Gastroesophageal sphincter (tissue), 4 donors: ENCODE measurements at regions not wholly inside any gene's neighbourhood (a gene's known extent, or its start where the extent isn't known, plus 50 kb on each side); places are given as distances from the start of the nearest gene placed in this dataset.

Experiments used
- ATAC-seq: fragments of 150-250 bp; one replicate; pipeline ENCODE4 v1.9.1; 2016; ENCODE audit warnings: mild to moderate bottlenecking, moderate library complexity
- H3K27ac ChIP-seq, 4 donors: fragments of 200-600 bp; sonication (generic) in 3 of 4; 1 replicate in 3 of 4; 2 replicates in 1 of 4; pipeline ENCODE4 v1.5.1; 2016 to 2019
- H3K27me3 ChIP-seq: fragments of 200-600 bp; sonication (generic); one replicate; pipeline ENCODE4 v1.5.1; 2019
- H3K36me3 ChIP-seq, 2 donors: fragments of 200-600 bp; sonication (generic); one replicate each; pipeline ENCODE4 v1.5.1; 2019; ENCODE audit warnings: control low read depth in 1 of 2
- H3K4me1 ChIP-seq, 3 donors: fragments of 200-600 bp; sonication (generic); 1 replicate in 2 of 3; 2 replicates in 1 of 3; pipeline ENCODE4 v1.5.1; 2016 to 2019; ENCODE audit warnings: control low read depth in 2 of 3
- H3K4me3 ChIP-seq, 2 donors: fragments of 200-600 bp; sonication (generic); one replicate each; pipeline ENCODE4 v1.5.1; 2019; ENCODE audit warnings: mild to moderate bottlenecking in 1 of 2, moderate library complexity in 1 of 2
- H3K9me3 ChIP-seq, 3 donors: fragments of 200-600 bp; sonication (generic); one replicate each; pipeline ENCODE4 v1.5.1; 2017 to 2019; ENCODE audit warnings: control low read depth in 2 of 3
- EP300 ChIP-seq: sonication (generic); formaldehyde crosslinking; IDR thresholded peaks from one replicate; pipeline ENCODE4 v1.6.1; 2017; ENCODE audit warnings: antibody characterized with exemption, mild to moderate bottlenecking
- POLR2A ChIP-seq, 2 donors: fragments of 450-650 bp; IDR thresholded peaks; one replicate each; pipeline ENCODE4 v1.6.1; 2017; ENCODE audit warnings: antibody characterized with exemption in 2 of 2, mild to moderate bottlenecking in 2 of 2, moderate library complexity in 1 of 2
- POLR2AphosphoS5 ChIP-seq: sonication (generic); formaldehyde crosslinking; IDR thresholded peaks from one replicate; pipeline ENCODE4 v1.6.1; 2017; ENCODE audit warnings: antibody characterized with exemption
- WGBS, 2 donors: methylation state at CpG; one replicate each; pipeline ENCODE4 v1.1.5; 2018; ENCODE audit warnings: low coverage in 1 of 2; 5-methylcytosine and 5-hydroxymethylcytosine counted together
- TF ChIP-seq, protein P1 (sequence below), 4 experiments: fragments of 200-600 bp in 2 of 4; fragments of 450-650 bp in 2 of 4; sonication (generic) in 1 of 4; IDR thresholded peaks; one replicate each; pipeline ENCODE4 v1.5.1; 2017 to 2019; ENCODE audit warnings: antibody characterized with exemption in 4 of 4, mild to moderate bottlenecking in 2 of 4, moderate library complexity in 2 of 4

DNA sequence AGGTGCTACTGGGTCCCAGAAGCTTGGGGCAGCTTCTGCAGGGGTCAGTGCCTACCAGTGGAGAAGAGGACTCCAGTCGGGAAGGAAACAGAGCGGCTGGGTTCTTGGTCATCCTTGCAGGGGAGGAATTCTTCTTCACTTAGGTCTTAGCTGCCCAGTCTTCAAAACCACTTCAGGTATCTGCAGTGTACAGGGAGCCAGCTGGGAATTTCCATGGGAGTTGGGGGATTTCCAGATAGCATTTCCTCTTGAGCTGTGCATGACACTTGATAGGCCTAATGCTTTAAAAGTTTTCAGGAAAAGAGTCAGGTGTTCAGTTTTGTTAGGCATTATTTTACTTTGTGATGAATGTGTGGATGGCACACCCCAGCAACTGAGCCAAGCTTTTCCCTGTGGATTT is 58.1 kb upstream of the ENPP6 start:
- WGBS, 2 donors: 83% methylated on average over 2 of the region's 2 CpGs; no CpG with 5 or more reads in 1 of the 2 donors

DNA sequence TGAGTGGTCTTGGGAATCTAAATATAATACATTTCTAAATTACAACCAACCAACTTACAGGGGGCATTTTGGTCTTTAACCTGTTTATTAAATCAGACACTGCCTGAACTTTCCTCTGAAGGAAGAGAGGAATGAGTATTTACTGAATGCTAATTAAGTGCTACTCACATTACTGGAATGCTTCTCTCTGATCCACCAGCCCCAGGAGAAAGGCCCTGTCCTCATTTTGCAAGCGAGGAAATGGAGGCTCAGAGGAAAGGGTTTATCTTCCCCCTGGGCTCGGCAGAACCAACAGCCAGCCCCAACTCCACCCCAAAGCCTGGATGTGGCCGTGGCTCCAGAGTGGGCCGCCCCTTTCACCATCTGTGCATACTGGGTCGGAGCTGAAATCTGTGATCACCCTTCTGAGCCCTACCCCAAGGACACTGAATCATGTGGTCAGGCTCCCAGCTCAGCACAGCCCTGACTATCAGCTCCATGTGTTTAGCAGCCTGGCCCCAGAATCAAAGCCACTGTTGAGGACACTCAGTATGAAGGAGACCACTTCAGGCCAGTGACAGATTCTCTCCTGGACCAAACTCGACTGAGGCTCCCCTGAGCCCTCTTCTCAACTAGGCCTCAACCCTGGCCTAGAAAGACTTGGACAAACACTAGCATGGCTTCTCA is 56.7 kb upstream of the ENPP6 start:
- 80 to 90% methylated on average over 1 to 4 of the region's 6 CpGs for WGBS, 2 donors
- ATAC-seq: no peak
- no peak overlapping the region for H3K27ac ChIP-seq
- TF ChIP-seq EP300 (no peak), POLR2AphosphoS5 (no peak), POLR2A (IDR thresholded peaks at IDR 0.05) (no peak)
- TF ChIP-seq, protein P1, sequence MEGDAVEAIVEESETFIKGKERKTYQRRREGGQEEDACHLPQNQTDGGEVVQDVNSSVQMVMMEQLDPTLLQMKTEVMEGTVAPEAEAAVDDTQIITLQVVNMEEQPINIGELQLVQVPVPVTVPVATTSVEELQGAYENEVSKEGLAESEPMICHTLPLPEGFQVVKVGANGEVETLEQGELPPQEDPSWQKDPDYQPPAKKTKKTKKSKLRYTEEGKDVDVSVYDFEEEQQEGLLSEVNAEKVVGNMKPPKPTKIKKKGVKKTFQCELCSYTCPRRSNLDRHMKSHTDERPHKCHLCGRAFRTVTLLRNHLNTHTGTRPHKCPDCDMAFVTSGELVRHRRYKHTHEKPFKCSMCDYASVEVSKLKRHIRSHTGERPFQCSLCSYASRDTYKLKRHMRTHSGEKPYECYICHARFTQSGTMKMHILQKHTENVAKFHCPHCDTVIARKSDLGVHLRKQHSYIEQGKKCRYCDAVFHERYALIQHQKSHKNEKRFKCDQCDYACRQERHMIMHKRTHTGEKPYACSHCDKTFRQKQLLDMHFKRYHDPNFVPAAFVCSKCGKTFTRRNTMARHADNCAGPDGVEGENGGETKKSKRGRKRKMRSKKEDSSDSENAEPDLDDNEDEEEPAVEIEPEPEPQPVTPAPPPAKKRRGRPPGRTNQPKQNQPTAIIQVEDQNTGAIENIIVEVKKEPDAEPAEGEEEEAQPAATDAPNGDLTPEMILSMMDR (IDR thresholded peaks at IDR 0.05): no peak
- H3K9me3 ChIP-seq: peaks cover 0 to 11% (median 0%) of the 10 kb centered on the region in 3 donors
- H3K27me3 ChIP-seq: no peaks in the 10 kb centered on the region
- H3K4me1 ChIP-seq: no peaks in the 10 kb centered on the region
- H3K4me3 ChIP-seq: no peak overlapping the region
- H3K36me3 ChIP-seq: no peaks in the 10 kb centered on the region

More for the DNA sequence above, 58.1 kb upstream of the ENPP6 start:
- H3K9me3 ChIP-seq: peaks cover 0 to 11% (median 0%) of the 10 kb centered on the region in 3 donors
- no peaks in the 10 kb centered on the region for H3K4me1 ChIP-seq
- H3K27ac ChIP-seq: no peak overlapping the region
- TF ChIP-seq POLR2AphosphoS5 (no peak), POLR2A (IDR thresholded peaks at IDR 0.05) (no peak), EP300 (no peak)
- no peak for ATAC-seq
- no peaks in the 10 kb centered on the region for H3K36me3 ChIP-seq
- no peaks in the 10 kb centered on the region for H3K27me3 ChIP-seq
- no peak overlapping the region for H3K4me3 ChIP-seq

DNA sequence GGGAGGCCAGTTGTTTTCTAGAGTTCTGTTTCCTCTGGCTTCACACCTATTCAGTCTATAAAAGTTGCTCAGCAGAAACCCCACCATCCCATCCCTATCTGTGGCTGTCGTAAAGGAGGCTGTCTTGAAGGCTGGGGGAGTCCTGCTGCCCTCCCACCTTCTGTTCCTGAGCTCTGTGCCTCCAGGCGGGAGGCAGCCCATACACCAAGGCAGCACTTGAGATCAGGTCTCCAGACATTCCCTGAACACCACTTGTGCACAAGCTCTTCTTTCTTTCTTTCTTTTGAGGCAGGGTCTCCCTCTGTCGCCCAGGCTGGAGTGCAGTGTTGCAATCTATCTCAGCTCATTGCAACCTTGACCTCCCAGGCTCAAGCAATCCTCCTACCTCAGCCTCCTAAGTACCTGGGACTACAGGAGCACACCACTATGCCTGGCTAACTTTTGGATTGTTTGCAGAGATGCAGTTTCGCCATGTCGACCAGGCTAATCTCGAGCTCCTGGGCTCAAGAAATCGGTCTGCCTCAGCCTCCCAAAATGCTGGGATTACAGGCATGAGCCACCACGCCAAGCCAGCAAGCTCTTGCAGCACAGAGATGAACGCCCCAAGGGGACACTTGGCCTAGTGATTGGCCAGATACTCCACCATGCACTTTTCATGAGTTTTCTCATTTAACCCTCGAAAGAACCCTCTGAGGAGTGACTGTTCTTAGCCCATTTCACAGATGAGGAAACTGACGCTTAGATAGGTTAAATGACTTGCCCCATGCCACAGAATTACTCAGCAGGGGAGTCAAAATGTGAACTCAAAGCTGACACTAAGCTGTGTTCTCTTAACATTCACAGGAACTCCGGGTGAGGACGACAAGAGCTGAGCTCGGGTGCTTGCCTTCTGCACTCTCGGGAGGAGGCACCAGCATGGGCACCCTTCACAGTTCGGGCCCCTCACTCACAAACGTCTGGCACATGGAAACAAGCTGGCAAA is 55.8 kb upstream of the ENPP6 start:
- WGBS, 2 donors: 72 to 79% methylated on average over 6 to 7 of the region's 17 CpGs
- Histone ChIP-seq H3K27ac (no peak overlapping the region), H3K9me3 (peaks cover 0 to 11% (median 0%) of the 10 kb centered on the region in 3 donors), H3K4me1 (no peaks in the 10 kb centered on the region), H3K4me3 (no peak overlapping the region), H3K27me3 (no peaks in the 10 kb centered on the region), H3K36me3 (no peaks in the 10 kb centered on the region)
- TF ChIP-seq EP300 (no peak), POLR2A (IDR thresholded peaks at IDR 0.05) (no peak), POLR2AphosphoS5 (no peak)
- TF ChIP-seq, protein P1 (IDR thresholded peaks at IDR 0.05): no peak
- no peak for ATAC-seq

DNA sequence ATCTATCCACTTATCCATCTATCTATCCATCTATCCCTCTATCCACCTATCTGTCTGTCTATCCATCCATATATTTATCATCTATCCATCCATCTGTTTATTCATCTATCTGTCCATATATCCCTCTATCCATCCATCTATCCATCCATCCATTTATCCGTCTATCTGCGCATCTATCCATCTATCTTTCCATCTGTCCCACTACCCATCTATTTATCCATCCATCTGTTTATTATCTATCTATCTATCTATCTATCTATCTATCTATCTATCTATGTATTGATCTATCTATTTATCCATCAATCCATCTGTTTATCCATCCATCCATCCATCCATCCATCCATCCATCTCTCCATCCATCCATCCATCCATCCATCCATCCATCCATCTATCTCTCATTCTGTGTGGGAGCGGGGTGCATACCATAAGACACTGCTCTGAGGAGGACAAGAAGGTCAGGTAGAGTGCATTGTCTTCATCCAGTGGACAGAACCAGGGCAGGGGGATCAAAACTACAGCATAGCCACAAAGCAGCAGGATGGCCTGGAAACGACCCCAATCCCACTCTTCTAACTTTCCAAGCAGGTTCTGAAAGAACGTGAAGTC is 53.2 kb upstream of the ENPP6 start:
- Histone ChIP-seq H3K27me3 (no peaks in the 10 kb centered on the region), H3K9me3 (no peaks in the 10 kb centered on the region), H3K4me3 (no peak overlapping the region), H3K27ac (no peak overlapping the region), H3K4me1 (no peaks in the 10 kb centered on the region), H3K36me3 (no peaks in the 10 kb centered on the region)
- 79 to 89% methylated on average over 3 to 5 of the region's 5 CpGs for WGBS, 2 donors
- no peak for TF ChIP-seq POLR2A (IDR thresholded peaks at IDR 0.05)
- TF ChIP-seq, protein P1 (IDR thresholded peaks at IDR 0.05): no peak
- TF ChIP-seq POLR2AphosphoS5: no peak
- TF ChIP-seq EP300: no peak
- ATAC-seq: no peak

DNA sequence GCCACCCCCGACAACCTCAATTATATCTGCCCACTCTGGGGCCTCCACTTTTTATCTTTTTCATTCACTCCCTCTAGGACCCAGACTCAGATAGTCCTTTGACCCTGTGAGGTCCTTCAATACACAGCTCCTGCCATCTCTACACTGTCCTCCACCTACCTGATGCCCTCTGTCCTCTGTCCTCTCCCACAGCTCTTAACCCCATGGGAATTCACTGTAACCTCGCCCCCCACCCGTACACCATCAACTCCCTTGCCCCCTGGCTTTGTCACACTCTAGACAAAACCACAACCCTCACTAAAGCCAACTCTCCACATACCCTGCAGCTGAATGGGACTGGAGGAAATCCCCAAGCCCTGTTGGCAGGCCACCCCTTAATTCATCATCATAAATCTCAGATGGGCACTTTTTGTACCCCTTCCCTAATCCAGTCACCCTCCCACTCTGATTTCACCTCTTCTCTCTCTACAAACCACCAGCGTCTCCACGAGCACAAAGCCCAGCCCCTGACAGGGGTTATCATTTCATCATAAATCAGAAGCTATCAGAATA is 52.3 kb upstream of the ENPP6 start:
- ATAC-seq: no peak
- 63 to 68% methylated on average over 4 to 5 of the region's 5 CpGs for WGBS, 2 donors

More for the DNA sequence above, 52.3 kb upstream of the ENPP6 start:
- Histone ChIP-seq H3K27ac (no peak overlapping the region), H3K4me3 (no peak overlapping the region), H3K36me3 (no peaks in the 10 kb centered on the region), H3K4me1 (no peaks in the 10 kb centered on the region), H3K9me3 (no peaks in the 10 kb centered on the region), H3K27me3 (no peaks in the 10 kb centered on the region)
- TF ChIP-seq EP300 (no peak), POLR2A (IDR thresholded peaks at IDR 0.05) (no peak), POLR2AphosphoS5 (no peak)
- TF ChIP-seq, protein P1 (IDR thresholded peaks at IDR 0.05): no peak
